Body of pancreas (tissue), 4 donors: ENCODE measurements at regions not wholly inside any gene's neighbourhood (a gene's known extent, or its start where the extent isn't known, plus 50 kb on each side); places are given as distances from the start of the nearest gene placed in this dataset.
"Not testable (repeated sequence)": the region's sequence is repeated elsewhere in the genome, so short reads cannot be mapped to it uniquely, and the experiment has no call there.

Experiments
- ATAC-seq: fragments of 150-250 bp; one replicate; pipeline ENCODE4 v1.9.1; 2016
- DNase-seq, 4 donors: peaks; one replicate each; pipeline ENCODE4 v3.0.0-alpha.2; 2019
- H3K27ac ChIP-seq, 4 donors: fragments of 200-600 bp; sonication (generic); 1 replicate in 3 of 4; 2 replicates in 1 of 4; pipeline versions ENCODE4 v1.5.1 to v1.6.1; 2016 to 2019; ENCODE audit warnings: mild to moderate bottlenecking in 1 of 4, mixed read lengths in 1 of 4, moderate library complexity in 1 of 4
- H3K27me3 ChIP-seq, 2 donors: fragments of 200-600 bp; sonication (generic); one replicate each; pipeline ENCODE4 v1.6.0; 2016; ENCODE audit warnings: mild to moderate bottlenecking in 1 of 2
- H3K36me3 ChIP-seq, 2 donors: fragments of 200-600 bp; sonication (generic); replicated peaks in 1 of 2; 2 replicates each; pipeline ENCODE4 v1.5.1; 2016; ENCODE audit warnings: low read depth in 2 of 2; ENCODE audit not compliant: insufficient read depth in 1 of 2
- H3K4me1 ChIP-seq: fragments of 200-600 bp; sonication (generic); one replicate; pipeline ENCODE4 v1.6.0; 2016
- H3K4me3 ChIP-seq, 2 donors: fragments of 200-600 bp; sonication (generic); 1 replicate in 1 of 2; 2 replicates in 1 of 2; pipeline ENCODE4 v1.5.1; 2016 to 2019
- H3K9me3 ChIP-seq, 3 donors: fragments of 200-600 bp; sonication (generic); 1 replicate in 2 of 3; 2 replicates in 1 of 3; pipeline ENCODE4 v1.5.1; 2016
- POLR2A ChIP-seq, 3 donors: fragments of 450-650 bp; IDR thresholded peaks; one replicate each; pipeline ENCODE4 v1.6.1; 2016; ENCODE audit warnings: antibody characterized with exemption in 3 of 3, mild to moderate bottlenecking in 2 of 3
- WGBS, 2 donors: methylation state at CpG; one replicate each; pipeline ENCODE4 v1.1.5; 2017; 5-methylcytosine and 5-hydroxymethylcytosine counted together
- intact Hi-C: fragments of 100-400 bp; cut with DNase I; formaldehyde crosslinking; loops from one replicate; pipeline ENCODE4 v1.15.1; 2023
- TF ChIP-seq, protein P1 (sequence below), 7 experiments: fragments of 450-650 bp in 4 of 7; fragments of 200-600 bp in 3 of 7; sonication (generic) in 3 of 7; IDR thresholded peaks; one replicate each; pipeline ENCODE4 v1.5.1; 2016 to 2019; ENCODE audit warnings: antibody characterized with exemption in 7 of 7

DNA sequence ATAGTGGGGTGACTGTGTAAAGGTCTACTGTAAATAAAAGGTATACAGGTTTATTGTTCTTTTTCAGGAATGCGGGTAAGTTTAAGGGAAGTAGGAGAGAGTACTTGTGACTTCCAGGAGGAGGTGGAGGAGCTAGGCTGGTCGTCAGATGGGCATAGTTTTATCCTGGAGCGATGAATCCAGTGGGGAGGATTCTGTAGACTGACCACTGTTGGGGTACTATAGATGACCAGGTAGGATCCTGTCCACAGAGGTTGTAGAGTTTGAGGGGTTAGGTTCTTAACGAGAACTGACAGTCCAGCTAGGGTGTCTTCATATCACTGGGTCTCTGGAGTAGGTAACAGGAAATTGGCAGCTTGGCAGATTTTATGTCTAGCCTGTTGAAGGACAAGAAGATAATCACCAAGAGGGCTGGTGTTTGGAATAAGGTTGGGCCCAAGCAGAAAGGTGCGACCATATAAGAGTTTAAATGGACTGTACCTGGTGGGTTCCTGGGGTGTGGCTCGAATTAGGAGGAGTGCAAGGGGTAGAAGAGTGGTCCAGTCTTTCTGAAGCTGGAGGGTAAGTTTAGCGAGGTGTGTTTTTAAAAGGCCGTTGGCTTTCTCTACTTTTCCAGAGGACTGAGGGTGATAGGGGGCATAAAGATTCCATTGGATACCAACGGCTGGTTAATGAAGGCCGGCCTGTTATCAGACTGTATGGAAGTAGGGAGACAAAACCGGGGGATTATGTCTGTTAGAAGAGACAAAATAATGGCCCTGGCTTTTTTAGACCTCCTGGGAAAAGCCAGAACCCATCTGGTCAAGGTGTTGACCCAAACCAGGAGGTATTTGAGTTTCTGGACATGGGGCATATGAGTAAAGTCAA lies 751.3 kb upstream of the ADGRB3 start:
- no peaks in the 10 kb centered on the region for H3K4me1 ChIP-seq
- WGBS, 2 donors, result 68 to 72% methylated on average over 11 of the region's 11 CpGs

DNA sequence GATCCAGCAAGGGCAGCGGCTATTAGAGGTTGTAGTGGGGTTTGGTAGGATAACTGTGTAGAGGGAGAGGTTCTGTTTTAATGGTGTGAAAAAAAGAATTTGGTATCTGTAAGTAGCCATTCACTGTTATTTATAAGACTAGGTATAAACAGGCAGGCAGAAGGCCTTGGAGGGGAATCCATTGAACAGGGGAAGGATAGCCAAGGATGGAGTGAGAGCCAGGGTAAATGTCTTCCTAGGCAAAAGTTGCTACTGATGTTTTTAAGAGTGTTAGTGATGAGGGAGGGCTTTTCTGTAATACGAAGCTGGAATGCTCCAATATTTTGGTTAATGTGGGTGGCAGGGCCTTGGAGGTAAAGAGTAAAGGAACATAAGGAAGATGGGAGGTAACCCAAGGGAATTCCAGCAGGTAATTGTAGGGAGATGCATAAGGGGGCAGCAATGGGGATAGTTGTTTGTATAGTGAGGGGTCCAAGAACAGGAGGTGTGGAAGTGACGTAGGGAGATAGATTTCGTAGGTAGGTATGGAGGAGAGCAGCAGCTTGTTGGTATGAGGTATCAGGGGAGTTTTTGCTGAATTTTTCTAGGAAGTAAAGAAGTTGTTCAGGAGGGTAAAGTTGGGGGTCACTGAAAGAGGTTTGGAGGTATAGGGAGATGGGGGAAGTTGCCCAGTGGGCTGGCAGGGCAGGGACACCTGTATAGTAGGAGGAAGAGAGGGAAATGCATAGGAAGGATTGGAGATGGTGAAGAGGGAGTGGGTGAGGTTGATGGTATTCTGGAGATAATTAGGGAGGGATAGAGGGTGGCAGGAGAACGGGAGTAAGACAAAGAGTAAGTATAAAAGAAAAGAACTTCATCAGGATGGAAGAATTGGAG lies 752.4 kb upstream of the ADGRB3 start:
- DNase-seq (no peak), ATAC-seq (no peak)
- Histone ChIP-seq H3K27ac (no peak overlapping the region), H3K9me3 (no peaks in the 10 kb centered on the region), H3K36me3 (no peaks in the 10 kb centered on the region), H3K4me1 (no peaks in the 10 kb centered on the region), H3K27me3 (no peaks in the 10 kb centered on the region), H3K4me3 (no peak overlapping the region)
- TF ChIP-seq POLR2A (IDR thresholded peaks at IDR 0.05), result no peak
- TF ChIP-seq, protein P1, sequence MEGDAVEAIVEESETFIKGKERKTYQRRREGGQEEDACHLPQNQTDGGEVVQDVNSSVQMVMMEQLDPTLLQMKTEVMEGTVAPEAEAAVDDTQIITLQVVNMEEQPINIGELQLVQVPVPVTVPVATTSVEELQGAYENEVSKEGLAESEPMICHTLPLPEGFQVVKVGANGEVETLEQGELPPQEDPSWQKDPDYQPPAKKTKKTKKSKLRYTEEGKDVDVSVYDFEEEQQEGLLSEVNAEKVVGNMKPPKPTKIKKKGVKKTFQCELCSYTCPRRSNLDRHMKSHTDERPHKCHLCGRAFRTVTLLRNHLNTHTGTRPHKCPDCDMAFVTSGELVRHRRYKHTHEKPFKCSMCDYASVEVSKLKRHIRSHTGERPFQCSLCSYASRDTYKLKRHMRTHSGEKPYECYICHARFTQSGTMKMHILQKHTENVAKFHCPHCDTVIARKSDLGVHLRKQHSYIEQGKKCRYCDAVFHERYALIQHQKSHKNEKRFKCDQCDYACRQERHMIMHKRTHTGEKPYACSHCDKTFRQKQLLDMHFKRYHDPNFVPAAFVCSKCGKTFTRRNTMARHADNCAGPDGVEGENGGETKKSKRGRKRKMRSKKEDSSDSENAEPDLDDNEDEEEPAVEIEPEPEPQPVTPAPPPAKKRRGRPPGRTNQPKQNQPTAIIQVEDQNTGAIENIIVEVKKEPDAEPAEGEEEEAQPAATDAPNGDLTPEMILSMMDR (IDR thresholded peaks at IDR 0.05), result no peak
- intact Hi-C loops, result no loop called here
- 45 to 63% methylated on average over 5 of the region's 5 CpGs for WGBS, 2 donors

More for the DNA sequence above, 751.3 kb upstream of the ADGRB3 start:
- H3K9me3 ChIP-seq, result no peaks in the 10 kb centered on the region
- H3K4me3 ChIP-seq, result no peak overlapping the region
- DNase-seq, result no peak
- no peak for ATAC-seq
- no peaks in the 10 kb centered on the region for H3K36me3 ChIP-seq
- intact Hi-C loops, result no loop called here
- TF ChIP-seq, protein P1 (IDR thresholded peaks at IDR 0.05), result no peak
- TF ChIP-seq POLR2A (IDR thresholded peaks at IDR 0.05), result no peak
- H3K27me3 ChIP-seq, result no peaks in the 10 kb centered on the region
- no peak overlapping the region for H3K27ac ChIP-seq

DNA sequence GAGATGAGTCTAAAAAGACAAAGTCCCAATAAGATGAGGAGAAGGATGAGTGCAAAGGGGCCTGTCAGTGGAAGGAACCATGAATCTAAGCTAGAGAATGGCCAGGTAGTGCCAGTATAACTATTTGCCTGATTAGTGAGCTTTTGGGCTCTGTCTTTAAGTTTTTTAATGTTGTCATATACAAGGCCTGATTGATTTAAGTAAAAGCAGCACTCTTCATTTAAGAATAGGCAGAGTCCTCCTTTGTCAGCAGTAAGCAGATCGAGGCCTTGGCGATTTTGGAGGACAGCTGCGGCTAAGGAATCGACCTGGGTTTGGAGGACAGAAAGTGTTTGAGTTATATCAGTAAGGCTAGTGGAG lies 753.4 kb upstream of the ADGRB3 start:
- no peak for ATAC-seq
- Histone ChIP-seq H3K27me3 (no peaks in the 10 kb centered on the region), H3K4me1 (no peaks in the 10 kb centered on the region), H3K4me3 (no peak overlapping the region), H3K36me3 (no peaks in the 10 kb centered on the region), H3K9me3 (no peaks in the 10 kb centered on the region), H3K27ac (no peak overlapping the region)
- DNase-seq, result no peak
- intact Hi-C loops, result no loop called here
- TF ChIP-seq, protein P1 (IDR thresholded peaks at IDR 0.05), result no peak
- TF ChIP-seq POLR2A (IDR thresholded peaks at IDR 0.05), result no peak
- 58 to 65% methylated on average over 4 of the region's 4 CpGs for WGBS, 2 donors

DNA sequence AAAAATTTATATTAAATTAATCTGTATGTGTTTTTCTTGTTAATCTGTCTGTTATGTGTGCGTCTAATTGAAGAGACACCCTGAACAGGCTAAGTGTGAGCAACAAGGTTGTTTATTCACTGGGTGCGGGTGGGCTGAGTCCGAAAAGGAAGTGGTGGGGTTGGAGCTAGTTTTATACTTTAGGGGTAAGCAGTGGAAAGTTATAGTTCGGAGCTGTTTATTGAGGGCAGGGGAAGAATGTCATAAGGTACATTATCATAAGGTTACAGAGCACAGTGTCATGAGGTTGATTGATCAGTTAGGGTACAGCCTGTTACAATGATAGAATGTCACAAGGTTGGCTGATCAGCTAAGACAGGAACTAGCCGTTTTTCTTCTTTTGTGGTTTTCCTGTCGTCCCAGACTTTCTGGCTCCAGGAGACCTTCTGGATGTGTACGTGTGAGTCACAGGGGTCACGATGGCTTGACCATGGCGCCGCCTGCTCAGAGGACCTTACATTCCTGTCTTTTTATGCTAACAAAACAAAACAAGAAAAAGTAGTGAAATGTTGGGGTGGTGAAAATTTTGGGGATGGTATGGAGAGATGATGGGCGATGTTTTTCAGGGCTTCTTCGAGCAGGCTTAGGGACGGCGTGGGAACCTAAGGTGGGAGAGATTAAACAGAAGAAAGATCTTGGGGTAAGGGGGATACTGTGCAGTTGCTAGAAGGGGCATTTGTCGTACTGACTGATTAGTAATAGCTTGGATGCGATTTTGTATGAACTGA lies 754.0 kb upstream of the ADGRB3 start:
- TF ChIP-seq, protein P1 (IDR thresholded peaks at IDR 0.05), result no peak
- TF ChIP-seq POLR2A (IDR thresholded peaks at IDR 0.05), result no peak
- Histone ChIP-seq H3K36me3 (no peaks in the 10 kb centered on the region), H3K9me3 (no peaks in the 10 kb centered on the region), H3K27ac (no peak overlapping the region), H3K4me3 (no peak overlapping the region), H3K4me1 (no peaks in the 10 kb centered on the region), H3K27me3 (no peaks in the 10 kb centered on the region)
- 63 to 70% methylated on average over 16 of the region's 16 CpGs for WGBS, 2 donors
- DNase-seq (no peak), ATAC-seq (no peak)
- intact Hi-C loops, result no loop called here

DNA sequence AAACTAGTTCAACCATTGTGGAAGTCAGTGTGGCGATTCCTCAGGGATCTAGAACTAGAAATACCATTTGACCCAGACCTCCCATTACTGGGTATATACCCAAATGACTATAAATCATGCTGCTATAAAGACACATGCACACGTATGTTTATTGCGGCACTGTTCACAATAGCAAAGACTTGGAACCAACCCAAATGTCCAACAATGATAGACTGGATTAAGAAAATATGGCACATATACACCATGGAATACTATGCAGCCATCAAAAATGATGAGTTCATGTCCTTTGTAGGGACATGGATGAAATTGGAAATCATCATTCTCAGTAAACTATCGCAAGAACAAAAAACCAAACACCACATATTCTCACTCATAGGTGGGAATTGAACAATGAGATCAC lies 754.7 kb upstream of the ADGRB3 start:
- H3K27ac ChIP-seq, H3K4me3 ChIP-seq, H3K36me3 ChIP-seq, intact Hi-C loops, DNase-seq, H3K27me3 ChIP-seq, ATAC-seq, H3K9me3 ChIP-seq, H3K4me1 ChIP-seq: not testable (repeated sequence)
- 66 to 69% methylated on average over 2 to 3 of the region's 4 CpGs for WGBS, 2 donors

DNA sequence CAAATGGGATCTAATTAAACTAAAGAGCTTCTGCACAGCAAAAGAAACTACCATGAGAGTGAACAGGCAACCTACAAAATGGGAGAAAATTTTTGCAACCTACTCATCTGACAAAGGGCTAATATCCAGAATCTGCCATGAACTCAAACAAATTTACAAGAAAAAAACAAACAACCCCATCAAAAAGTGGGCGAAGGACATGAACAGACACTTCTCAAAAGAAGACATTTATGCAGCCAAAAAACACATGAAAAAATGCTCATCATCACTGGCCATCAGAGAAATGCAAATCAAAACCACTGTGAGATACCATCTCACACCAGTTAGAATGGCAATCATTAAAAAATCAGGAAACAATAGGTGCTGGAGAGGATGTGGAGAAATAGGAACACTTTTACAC lies 755.2 kb upstream of the ADGRB3 start:
- 83 to 91% methylated on average over 1 of the region's 1 CpG for WGBS, 2 donors
- intact Hi-C loops, result not testable (repeated sequence)

More for the DNA sequence above, 755.2 kb upstream of the ADGRB3 start:
- not testable (repeated sequence) for H3K4me1 ChIP-seq, DNase-seq, ATAC-seq, H3K9me3 ChIP-seq, H3K27ac ChIP-seq, H3K27me3 ChIP-seq, H3K36me3 ChIP-seq, H3K4me3 ChIP-seq
